ENCODE measurements at regions not wholly inside any gene's neighbourhood (a gene's known extent, or its start where the extent isn't known, plus 50 kb on each side); places are given as distances from the start of the nearest gene placed in this dataset.

GRCh38 chr4:60500810-60501209, 699.3 kb upstream of the ADGRL3 start:
- BruUV-seq (replicated peaks), result no TSS peak
- intact Hi-C loops (cut with micrococcal nuclease) (no loop called here), dilution Hi-C loops (cut with MboI; ENCODE audit: extremely low pct_ligation_motif_present, low sequenced_read_pairs) (no loop called here)
- Histone ChIP-seq H2AFZ (ENCODE audit: low read depth, low read length) (no peak overlapping the region), H3K4me3 (replicated peaks in 1 of 3; ENCODE audit: insufficient read depth in 1 of 3, low read depth in 1 of 3, low read length in 3 of 3) (no peak overlapping the region), H3K36me3 (ENCODE audit: control insufficient read depth in 2 of 2, extremely low read depth in 1 of 2, insufficient read depth in 2 of 2, low read length in 2 of 2) (no peaks in the 10 kb centered on the region), H3K79me2 (ENCODE audit: control insufficient read depth, insufficient read depth, low read length) (no peaks in the 10 kb centered on the region), H3K9me3 (replicated peaks; ENCODE audit: control insufficient read depth, insufficient read depth, low read length) (peaks cover 4% of the 10 kb centered on the region), H3K9ac (replicated peaks; ENCODE audit: extremely low read depth, insufficient read depth, low read length) (no peak overlapping the region), H4K20me1 (replicated peaks; ENCODE audit: control insufficient read depth, extremely low read depth, insufficient read depth, low read length) (no peaks in the 10 kb centered on the region), H3K9me1 (replicated peaks; ENCODE audit: control insufficient read depth, extremely low read depth, insufficient read depth, low read length) (no peaks in the 10 kb centered on the region), H3K27me3 (ENCODE audit: control insufficient read depth in 2 of 2, insufficient read depth in 2 of 2, low read length in 2 of 2) (no peaks in the 10 kb centered on the region), H3K27ac (ENCODE audit: insufficient read depth, low read depth, low read length) (no peak overlapping the region), H3K4me1 (ENCODE audit: control insufficient read depth, extremely low read depth, insufficient read depth, low read length) (no peaks in the 10 kb centered on the region), H3K4me2 (ENCODE audit: insufficient read depth, low read length) (no peak overlapping the region)
- no peak for FAIRE-seq
- no peak for DNase-seq (ENCODE audit: low read depth, low spot score)
- ChIA-PET CTCF (no interaction called here), POLR2A (no interaction called here)
- TF ChIP-seq MYC (IDR thresholded peaks at IDR 0.05; ENCODE audit: low read depth, low read length), result no peak
- TF ChIP-seq POLR2AphosphoS5 (IDR thresholded peaks at IDR 0.05; ENCODE audit: insufficient read depth, low read depth, low read length), result no peak

- Histone ChIP-seq H3K36me3 (ENCODE audit: control insufficient read depth in 2 of 2, extremely low read depth in 1 of 2, insufficient read depth in 2 of 2, low read length in 2 of 2) (no peaks in the 10 kb centered on the region), H2AFZ (ENCODE audit: low read depth, low read length) (no peak overlapping the region), H3K79me2 (ENCODE audit: control insufficient read depth, insufficient read depth, low read length) (no peaks in the 10 kb centered on the region), H3K4me1 (ENCODE audit: control insufficient read depth, extremely low read depth, insufficient read depth, low read length) (no peaks in the 10 kb centered on the region), H3K9ac (replicated peaks; ENCODE audit: extremely low read depth, insufficient read depth, low read length) (no peak overlapping the region), H3K27ac (ENCODE audit: insufficient read depth, low read depth, low read length) (no peak overlapping the region), H3K9me1 (replicated peaks; ENCODE audit: control insufficient read depth, extremely low read depth, insufficient read depth, low read length) (no peaks in the 10 kb centered on the region), H3K4me3 (replicated peaks in 1 of 3; ENCODE audit: insufficient read depth in 1 of 3, low read depth in 1 of 3, low read length in 3 of 3) (no peak overlapping the region), H3K4me2 (ENCODE audit: insufficient read depth, low read length) (no peak overlapping the region), H3K27me3 (ENCODE audit: control insufficient read depth in 2 of 2, insufficient read depth in 2 of 2, low read length in 2 of 2) (no peaks in the 10 kb centered on the region), H4K20me1 (replicated peaks; ENCODE audit: control insufficient read depth, extremely low read depth, insufficient read depth, low read length) (no peaks in the 10 kb centered on the region), H3K9me3 (replicated peaks; ENCODE audit: control insufficient read depth, insufficient read depth, low read length) (peaks cover 5% of the 10 kb centered on the region)
- no peak for FAIRE-seq
- intact Hi-C loops (cut with micrococcal nuclease), result no loop called here
- POLR2A ChIA-PET, result no interaction called here
- TF ChIP-seq MYC (IDR thresholded peaks at IDR 0.05; ENCODE audit: low read depth, low read length) (no peak), POLR2A (IDR thresholded peaks at IDR 0.05; ENCODE audit: low read depth, low read length) (no peak), POLR2AphosphoS5 (IDR thresholded peaks at IDR 0.05; ENCODE audit: insufficient read depth, low read depth, low read length) (no peak), EZH2 (IDR thresholded peaks at IDR 0.05; ENCODE audit: borderline replicate concordance, low read depth, low read length, severe bottlenecking) (no peak), CTCF (IDR thresholded peaks at IDR 0.05; ENCODE audit: extremely low read depth in 1 of 2, insufficient read depth in 1 of 2, low read depth in 1 of 2, low read length in 2 of 2) (no peak), GATA2 (IDR thresholded peaks at IDR 0.05; ENCODE audit: insufficient read depth, insufficient read length, low read depth, low read length) (no peak), JUN (IDR thresholded peaks at IDR 0.05; ENCODE audit: borderline replicate concordance, insufficient read depth, insufficient read length, low read depth) (no peak)
- TF ChIP-seq, protein P1, sequence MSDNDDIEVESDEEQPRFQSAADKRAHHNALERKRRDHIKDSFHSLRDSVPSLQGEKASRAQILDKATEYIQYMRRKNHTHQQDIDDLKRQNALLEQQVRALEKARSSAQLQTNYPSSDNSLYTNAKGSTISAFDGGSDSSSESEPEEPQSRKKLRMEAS (IDR thresholded peaks at IDR 0.05; ENCODE audit: insufficient read depth, insufficient read length), result no peak
- BruUV-seq (replicated peaks), result no TSS peak
- dilution Hi-C loops (cut with MboI; ENCODE audit: extremely low pct_ligation_motif_present, low sequenced_read_pairs), result no loop called here
- CTCF ChIA-PET, result no interaction called here
- no peak for DNase-seq (ENCODE audit: low read depth, low spot score)
Measured at GRCh38 chr4:60502733-60503132, 697.4 kb upstream of the ADGRL3 start.
